ENCODE measurements at regions not wholly inside any gene's neighbourhood (a gene's known extent, or its start where the extent isn't known, plus 50 kb on each side); places are given as distances from the start of the nearest gene placed in this dataset.

DNA sequence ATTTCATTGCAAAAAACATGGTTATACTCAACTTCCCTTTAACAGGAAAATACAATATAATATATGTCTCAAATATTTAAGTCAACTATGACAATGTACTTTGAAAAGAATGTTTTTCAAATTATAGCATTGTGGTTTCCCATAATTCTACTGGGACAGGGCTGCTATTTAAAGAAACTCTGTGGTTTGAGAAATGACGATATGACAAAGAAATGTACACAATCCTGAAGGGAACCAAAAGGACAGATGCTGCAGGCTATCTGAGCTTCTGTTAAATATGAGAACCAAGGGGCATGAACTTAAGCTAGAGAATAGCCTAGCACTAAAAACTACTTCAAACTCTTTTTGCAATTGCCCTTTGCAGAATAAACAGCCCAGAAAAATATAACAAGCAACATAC lies 415.9 kb downstream of the GRB14 start:
- Histone ChIP-seq H3K9me3 (ENCODE audit: control insufficient read depth, low read depth, low read length) (no peaks in the 10 kb centered on the region), H3K9ac (ENCODE audit: control insufficient read depth, extremely low read depth, insufficient read depth, low read length) (no peak overlapping the region), H3K4me2 (ENCODE audit: control insufficient read depth, extremely low read depth, insufficient read depth, low read depth, low read length) (no peak overlapping the region), H2AFZ (ENCODE audit: control insufficient read depth, low read length) (no peak overlapping the region), H3K27ac (ENCODE audit: control insufficient read depth, insufficient read depth, low read length) (no peak overlapping the region), H3K79me2 (ENCODE audit: control insufficient read depth, insufficient read depth, low read length) (no peaks in the 10 kb centered on the region), H3K27me3 (ENCODE audit: control insufficient read depth, extremely low read depth, insufficient read depth, low read length) (no peaks in the 10 kb centered on the region), H3K9me1 (ENCODE audit: control insufficient read depth, extremely low read depth, insufficient read depth, low read length) (no peaks in the 10 kb centered on the region), H4K20me1 (ENCODE audit: control insufficient read depth, extremely low read depth, insufficient read depth, low read length) (no peaks in the 10 kb centered on the region), H3K4me1 (ENCODE audit: control insufficient read depth, extremely low read depth, insufficient read depth, low read length) (no peaks in the 10 kb centered on the region), H3K36me3 (ENCODE audit: control insufficient read depth in 2 of 2, extremely low read depth in 1 of 2, insufficient read depth in 2 of 2, low read length in 2 of 2) (no peaks in the 10 kb centered on the region), H3K4me3 (ENCODE audit: control insufficient read depth in 2 of 3, extremely low read depth in 1 of 3, insufficient read depth in 2 of 3, low read depth in 1 of 3, low read length in 3 of 3) (no peak overlapping the region)
- TF ChIP-seq CTCF (optimal IDR thresholded peaks at IDR 0.05 in 1 of 3, IDR thresholded peaks at IDR 0.05 in 1 of 3, conservative IDR thresholded peaks at IDR 0.05 in 1 of 3; ENCODE audit: extremely low read depth in 1 of 3, insufficient read depth in 2 of 3, low read length in 3 of 3) (no peak), EZH2 (IDR thresholded peaks at IDR 0.05; ENCODE audit: low read length) (no peak)
- FAIRE-seq (no peak), DNase-seq (ENCODE audit: low read depth, low spot score) (no peak)
- dilution Hi-C loops (cut with MboI; ENCODE audit: extremely low pct_ligation_motif_present, low sequenced_read_pairs) = no loop called here

DNA sequence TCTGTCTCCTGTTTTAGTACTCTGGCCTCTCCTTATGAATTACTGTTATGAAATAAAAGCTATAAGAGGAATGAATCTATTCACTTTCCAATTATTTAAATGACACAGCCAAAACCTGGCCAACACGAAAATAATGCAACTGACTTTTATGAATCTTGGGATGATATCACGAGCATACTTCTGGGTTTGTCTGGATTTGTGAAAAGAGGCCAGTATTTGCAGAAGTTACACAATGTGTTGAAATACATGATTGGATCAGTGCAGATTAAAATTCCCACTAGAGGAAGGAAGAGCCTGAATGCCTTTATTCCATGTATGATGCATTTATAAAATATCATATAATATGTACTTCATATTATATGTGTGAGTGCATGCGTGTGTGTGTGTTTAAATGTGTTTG lies 418.2 kb downstream of the GRB14 start:
- dilution Hi-C loops (cut with MboI; ENCODE audit: extremely low pct_ligation_motif_present, low sequenced_read_pairs) = no loop called here
- no peak for FAIRE-seq
- no peak overlapping the region for H3K4me3 ChIP-seq (ENCODE audit: control insufficient read depth in 2 of 3, extremely low read depth in 1 of 3, insufficient read depth in 2 of 3, low read depth in 1 of 3, low read length in 3 of 3)
- no peaks in the 10 kb centered on the region for H3K4me1 ChIP-seq (ENCODE audit: control insufficient read depth, extremely low read depth, insufficient read depth, low read length)
- H3K4me2 ChIP-seq (ENCODE audit: control insufficient read depth, extremely low read depth, insufficient read depth, low read depth, low read length) = no peak overlapping the region
- no peak for DNase-seq (ENCODE audit: low read depth, low spot score)
- H3K9me3 ChIP-seq (ENCODE audit: control insufficient read depth, low read depth, low read length) = no peaks in the 10 kb centered on the region
- H3K27ac ChIP-seq (ENCODE audit: control insufficient read depth, insufficient read depth, low read length) = no peak overlapping the region
- H3K79me2 ChIP-seq (ENCODE audit: control insufficient read depth, insufficient read depth, low read length) = no peaks in the 10 kb centered on the region
- no peaks in the 10 kb centered on the region for H3K27me3 ChIP-seq (ENCODE audit: control insufficient read depth, extremely low read depth, insufficient read depth, low read length)
- H3K36me3 ChIP-seq (ENCODE audit: control insufficient read depth in 2 of 2, extremely low read depth in 1 of 2, insufficient read depth in 2 of 2, low read length in 2 of 2) = no peaks in the 10 kb centered on the region
- H4K20me1 ChIP-seq (ENCODE audit: control insufficient read depth, extremely low read depth, insufficient read depth, low read length) = no peaks in the 10 kb centered on the region
- no peaks in the 10 kb centered on the region for H3K9me1 ChIP-seq (ENCODE audit: control insufficient read depth, extremely low read depth, insufficient read depth, low read length)
- TF ChIP-seq CTCF (optimal IDR thresholded peaks at IDR 0.05 in 1 of 3, IDR thresholded peaks at IDR 0.05 in 1 of 3, conservative IDR thresholded peaks at IDR 0.05 in 1 of 3; ENCODE audit: extremely low read depth in 1 of 3, insufficient read depth in 2 of 3, low read length in 3 of 3) (no peak), EZH2 (IDR thresholded peaks at IDR 0.05; ENCODE audit: low read length) (no peak)
- no peak overlapping the region for H3K9ac ChIP-seq (ENCODE audit: control insufficient read depth, extremely low read depth, insufficient read depth, low read length)
- no peak overlapping the region for H2AFZ ChIP-seq (ENCODE audit: control insufficient read depth, low read length)
